Activated effector memory CD4-positive, alpha-beta T cell treated with anti-CD3 and anti-CD28 coated beads, Interleukin-2, amount 50 U/mL, for 16 hours (primary cell): ENCODE measurements at regions not wholly inside any gene's neighbourhood (a gene's known extent, or its start where the extent isn't known, plus 50 kb on each side); places are given as distances from the start of the nearest gene placed in this dataset.
"Not testable (repeated sequence)": the region's sequence is repeated elsewhere in the genome, so short reads cannot be mapped to it uniquely, and the experiment has no call there.

Source experiments
- DNase-seq: peaks from one replicate; pipeline ENCODE4 v3.0.0-alpha.2; 2020

DNA sequence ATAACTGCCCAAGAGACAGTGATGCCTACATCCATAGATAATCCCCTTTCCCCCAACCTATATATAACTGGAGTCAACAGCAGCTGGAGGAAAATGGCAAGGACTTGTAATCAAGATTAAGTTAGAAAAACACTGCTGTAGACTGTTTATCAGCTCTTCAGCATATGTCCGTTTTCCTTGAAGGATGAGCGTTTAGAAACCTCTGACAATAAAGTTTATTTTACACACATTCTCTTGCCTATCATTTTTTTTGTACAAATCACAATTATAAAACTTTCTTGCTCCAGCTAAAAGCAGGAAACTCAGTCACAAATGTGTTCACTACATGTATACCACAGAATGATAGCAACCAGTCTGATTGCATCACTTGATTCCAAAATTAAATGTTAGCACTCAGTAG, 50.8 kb downstream of the PPIAL4G start:
- DNase-seq, result not testable (repeated sequence)

DNA sequence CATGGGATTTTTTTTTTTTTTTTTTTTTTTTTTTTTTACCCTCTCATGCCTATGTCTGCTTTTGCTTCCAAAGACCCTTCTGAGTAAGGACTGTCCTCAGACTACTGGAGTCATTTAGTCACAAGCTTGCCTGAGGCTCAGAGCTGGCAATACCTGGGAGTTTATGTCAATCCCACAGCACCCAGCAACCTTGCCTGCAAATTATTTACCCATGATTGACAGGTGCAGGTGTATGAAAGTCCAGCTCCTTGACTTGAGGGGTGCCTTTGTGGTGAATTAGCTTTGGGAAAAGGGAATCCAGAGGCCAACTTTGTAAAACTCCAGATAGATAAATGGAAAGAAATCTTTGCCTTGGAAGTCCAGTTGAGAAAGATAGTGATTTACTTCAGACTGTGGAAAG, 53.2 kb downstream of the PPIAL4G start:
- not testable (repeated sequence) for DNase-seq

DNA sequence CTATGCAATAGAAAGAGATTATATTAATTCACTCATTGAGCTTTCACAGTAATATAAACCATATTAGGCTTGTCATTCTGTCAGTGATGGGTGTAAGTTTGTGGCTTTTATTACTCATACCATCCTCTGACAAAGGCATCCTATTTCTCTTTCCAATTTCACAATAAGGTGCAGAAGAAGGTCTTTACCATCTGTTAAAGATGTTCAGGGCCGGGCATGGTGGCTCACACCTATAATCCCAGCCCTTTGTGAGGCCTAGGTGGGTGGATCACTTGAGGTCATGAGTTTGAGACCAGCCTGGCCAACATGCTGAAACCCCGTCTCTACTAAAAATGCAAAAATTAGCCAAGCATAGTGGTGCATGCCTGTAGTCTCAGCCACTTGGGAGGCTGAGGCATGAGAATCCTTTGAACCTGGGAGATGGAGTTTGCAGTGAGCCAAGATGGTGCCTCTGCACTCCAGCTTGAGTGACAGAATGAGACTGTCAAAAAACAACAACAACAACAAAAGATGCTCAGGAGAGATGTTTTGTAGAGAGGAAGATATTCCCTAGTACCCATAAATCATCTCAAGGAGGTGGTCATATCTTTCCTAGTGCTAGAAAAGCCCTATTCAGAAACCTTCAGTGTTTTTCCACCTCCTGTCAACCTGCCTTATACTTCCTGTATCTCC, 56.0 kb downstream of the PPIAL4G start:
- DNase-seq, result not testable (repeated sequence)

DNA sequence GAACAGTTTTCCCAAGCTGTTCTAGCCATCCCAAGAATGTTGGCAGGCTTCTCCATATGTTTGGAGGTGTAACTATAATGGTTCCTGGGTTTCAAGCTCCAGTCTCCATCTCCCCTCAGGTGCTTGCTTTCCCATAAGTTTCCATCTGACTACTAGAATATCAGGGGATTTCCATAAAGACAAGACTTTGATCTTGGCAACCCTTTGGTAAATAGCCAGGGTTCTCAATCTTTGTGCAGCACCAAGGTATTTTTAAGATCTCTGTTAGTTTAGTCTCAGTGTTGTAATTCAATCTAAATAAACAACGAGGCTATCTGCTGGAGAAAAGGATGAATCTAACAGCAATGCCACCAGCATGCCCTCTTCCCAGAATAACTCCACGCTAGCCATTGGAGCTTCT, 56.7 kb downstream of the PPIAL4G start:
- not testable (repeated sequence) for DNase-seq

DNA sequence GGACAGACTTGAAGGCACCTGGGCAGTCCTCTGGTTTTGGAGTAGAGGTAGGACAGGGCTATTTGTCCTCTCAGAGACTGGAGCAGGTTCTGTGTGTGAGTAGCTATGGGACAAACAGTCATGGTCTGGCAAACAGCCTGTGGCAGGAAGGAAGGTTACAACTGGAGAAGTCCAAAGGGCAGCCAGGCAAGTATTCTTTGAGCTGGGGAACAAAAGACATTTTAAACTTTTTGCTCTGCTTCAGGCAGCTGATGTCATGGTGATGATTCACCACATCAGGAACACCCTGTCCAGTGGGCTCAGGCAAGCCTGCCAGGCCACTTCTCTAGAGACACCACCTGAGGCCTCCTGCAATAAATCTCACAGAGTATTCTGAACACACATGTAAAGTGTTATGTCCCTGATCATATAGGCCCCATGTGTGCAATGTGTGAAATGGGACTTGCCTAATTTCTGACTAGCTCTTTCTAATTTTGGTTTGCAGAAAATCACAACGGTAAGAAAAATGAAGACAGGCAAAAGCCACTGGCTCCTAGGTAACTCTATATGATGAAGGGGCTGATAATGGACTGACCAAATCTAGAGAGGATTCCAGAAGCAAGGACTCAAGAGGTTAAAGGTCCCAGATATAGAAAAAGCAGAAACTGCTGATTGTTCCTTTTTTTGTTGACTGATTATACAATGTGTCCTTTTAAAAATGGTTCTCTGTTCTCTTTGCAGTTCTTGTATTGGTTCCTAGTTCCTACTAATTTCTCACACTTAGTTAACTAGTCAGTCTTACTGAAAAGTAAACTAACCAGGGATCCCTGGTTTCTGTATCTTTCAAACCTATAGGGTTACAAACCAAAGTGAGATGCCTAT, 58.7 kb downstream of the PPIAL4G start:
- not testable (repeated sequence) for DNase-seq

DNA sequence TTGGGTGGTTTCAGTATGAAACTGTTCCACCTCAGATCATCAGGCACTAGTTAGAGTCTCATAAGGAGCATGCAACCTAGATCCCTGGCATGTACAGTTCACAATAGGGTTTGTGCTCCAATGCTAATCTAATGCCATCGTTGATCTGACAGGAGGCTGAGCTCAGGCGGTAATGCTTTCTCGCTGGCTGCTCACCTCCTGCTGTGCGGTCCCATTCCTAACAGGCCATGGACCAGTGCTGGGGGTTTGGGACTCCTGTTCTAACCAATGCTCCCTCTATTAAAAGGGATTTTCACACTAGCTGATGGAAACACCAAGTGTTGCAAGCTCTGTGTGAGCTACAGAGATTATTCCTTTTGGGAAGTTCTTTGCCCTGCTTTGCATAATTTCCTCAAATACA, 60.2 kb downstream of the PPIAL4G start:
- DNase-seq, result not testable (repeated sequence)

DNA sequence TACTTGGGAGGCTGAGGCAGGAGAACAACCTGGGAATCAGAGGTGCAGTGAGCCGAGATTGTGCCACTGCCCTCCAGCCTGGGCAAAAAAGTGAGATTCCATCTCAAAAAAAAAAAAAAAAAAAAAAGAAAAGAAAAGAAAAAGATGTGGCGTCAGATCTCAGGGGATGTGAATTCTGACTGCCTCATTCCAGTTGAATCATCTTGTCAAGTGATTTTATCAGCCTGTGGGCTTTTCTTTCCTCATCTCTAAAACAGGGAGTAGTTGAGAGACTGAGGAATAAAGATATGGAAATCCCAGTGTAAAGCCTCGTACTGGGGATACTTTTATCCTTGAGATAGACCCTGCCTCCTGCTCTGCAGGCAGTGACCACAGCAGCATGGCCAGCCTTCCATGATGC, 65.9 kb downstream of the PPIAL4G start:
- DNase-seq, result not testable (repeated sequence)

DNA sequence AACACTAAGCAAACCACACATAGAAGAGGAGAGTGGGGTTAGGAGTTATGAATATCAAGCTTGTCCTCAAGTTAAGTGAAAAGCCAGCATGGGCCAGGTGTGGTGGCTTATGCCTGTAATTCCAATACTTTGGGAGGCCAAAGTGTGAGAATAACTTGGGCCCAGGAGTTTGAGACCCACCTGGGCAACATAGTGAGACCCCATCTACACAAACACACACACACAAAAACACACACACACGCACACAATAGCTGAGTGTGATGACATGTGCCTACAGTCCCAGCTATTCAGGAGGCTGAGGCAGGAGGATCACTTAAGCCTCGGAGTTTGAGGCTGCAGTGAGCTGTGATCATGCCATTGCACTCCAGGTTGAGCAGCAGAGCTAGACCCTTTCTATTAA, 69.7 kb downstream of the PPIAL4G start:
- not testable (repeated sequence) for DNase-seq

DNA sequence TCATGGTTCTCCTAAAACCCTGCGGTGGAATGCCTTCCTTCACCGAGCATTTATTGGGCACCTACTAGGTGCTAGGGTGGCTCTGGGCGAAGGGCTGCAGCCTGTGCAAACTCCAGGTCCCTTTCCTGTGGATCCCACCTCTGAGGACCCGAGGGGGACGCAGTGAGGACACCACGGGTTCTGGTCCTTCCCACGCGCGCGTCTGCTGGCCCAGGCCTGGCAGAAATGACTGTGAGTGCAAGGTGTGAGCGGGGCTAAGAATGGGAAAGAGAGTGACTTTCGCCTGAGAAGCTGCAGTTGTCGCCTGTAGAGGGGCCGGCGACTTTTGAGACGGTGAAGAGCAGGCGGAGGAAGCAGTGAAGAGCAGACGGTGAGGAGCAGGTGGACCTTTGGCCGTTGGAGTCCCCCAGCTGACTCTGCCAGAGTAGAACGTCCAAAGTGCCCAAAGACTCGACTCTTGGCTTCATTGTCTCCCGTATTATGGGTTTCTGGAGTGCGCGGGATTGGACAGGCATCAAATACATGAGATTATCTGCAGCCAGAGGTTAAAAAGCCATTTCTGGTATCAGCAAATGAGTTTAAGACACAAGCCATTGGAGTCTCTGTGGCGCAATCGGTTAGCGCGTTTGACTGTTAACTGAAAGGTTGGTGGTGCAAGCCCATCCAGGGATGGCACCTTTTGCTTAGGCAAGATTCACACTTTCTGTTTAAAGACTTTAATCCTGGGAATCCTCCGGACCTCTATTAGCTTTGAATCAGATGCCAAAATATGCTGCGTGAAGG, 78.1 kb downstream of the PPIAL4G start:
- DNase-seq, result not testable (repeated sequence)

DNA sequence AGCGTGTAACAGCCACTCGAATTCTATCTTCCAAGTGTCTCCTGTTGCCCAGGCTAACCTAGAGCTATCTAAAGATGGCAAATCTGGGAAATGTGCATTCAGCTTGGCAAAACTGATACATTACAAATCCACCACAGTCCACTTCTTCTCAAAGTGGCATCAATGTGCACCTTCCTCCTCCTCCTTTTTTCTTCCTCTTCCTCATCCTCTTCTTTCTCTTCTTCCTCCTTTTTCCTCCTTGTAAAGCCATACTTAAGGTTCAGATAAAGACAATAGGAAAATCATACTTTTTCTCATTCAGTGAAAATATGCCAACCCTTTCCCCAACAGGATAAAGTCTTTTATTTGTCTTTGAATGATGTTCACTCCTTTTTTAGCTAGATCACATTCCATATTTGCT, 79.2 kb downstream of the PPIAL4G start:
- not testable (repeated sequence) for DNase-seq

DNA sequence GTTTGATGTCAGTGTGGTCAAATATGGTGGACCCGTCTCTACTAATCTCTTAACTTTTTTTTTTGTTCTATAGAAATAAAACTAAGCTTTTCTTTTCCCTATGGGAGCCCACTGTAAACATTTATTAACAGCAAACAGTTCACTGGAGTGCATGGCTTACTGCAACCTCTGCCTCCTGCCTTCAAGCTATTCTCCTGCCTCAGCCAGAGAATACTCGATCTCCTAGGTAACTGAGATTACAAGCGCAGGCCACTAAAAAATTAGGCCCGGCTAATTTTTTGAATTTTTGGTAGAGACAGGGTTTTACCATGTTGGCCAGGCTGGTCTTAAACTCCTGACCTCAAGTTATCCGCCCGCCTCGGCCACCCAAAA, 80.0 kb downstream of the PPIAL4G start:
- not testable (repeated sequence) for DNase-seq

DNA sequence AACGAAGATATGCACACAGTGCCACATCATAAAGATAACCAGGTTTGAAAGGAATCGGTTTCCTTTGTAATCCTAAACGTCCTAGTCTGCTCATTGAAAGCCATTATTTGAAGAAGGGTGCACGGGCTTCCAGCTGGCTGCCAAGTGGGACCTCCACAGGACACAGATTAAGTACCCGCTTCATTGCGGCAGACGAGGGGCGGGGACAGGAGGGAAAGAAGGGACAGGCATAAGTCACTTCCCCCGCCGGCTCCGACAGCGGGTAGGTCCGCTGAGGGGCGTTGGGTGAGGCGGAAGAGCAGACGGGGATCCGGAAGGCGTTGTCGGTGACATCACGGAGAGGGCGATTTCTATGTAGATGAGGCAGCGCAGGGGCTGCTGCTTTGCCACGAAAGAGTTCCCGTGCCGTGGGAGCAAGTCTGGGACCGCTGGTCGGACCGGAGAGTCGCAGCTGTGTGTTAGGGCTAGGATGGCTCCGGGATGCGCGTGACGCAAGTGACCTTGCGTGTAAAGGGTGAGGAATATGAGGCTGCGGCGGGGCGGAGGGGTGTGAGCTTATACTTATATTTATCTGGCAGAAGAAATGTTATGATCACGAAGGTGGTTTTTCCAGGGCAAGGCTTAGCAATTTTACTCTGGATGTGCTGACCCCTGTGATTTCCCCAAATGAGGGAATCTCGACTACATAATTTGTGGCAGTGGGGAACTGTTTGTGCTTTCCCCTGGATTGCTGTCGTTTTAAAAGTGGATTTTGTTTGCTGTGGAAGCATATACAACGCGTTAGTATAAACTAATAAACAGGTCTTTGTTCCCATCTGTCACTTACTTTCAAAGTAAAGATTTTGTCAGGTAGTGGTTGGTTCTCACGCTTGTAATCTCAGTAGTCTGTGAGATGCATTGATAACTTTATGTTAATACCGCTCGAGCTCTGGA, 80.7 kb downstream of the PPIAL4G start:
- DNase-seq, result peak; percentile 94

DNA sequence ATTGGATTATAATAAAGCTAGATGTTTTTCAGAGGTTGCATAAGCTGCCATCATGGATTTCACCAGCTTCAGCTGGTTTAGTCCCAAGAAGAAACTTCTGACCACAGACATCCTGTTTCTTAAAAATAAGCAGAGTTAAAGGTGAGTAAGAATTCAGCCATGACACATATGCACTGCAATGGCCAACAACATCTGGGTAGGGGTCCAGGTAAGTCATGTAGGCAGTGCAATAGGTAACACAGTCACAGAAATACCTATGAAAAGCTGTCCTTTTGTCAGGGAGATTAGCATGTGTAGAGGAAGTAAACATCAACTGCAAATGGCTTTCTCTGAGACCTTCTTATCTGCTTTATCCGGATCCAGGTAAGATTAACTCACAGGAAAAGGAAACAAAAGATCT, 85.6 kb downstream of the PPIAL4G start:
- not testable (repeated sequence) for DNase-seq

DNA sequence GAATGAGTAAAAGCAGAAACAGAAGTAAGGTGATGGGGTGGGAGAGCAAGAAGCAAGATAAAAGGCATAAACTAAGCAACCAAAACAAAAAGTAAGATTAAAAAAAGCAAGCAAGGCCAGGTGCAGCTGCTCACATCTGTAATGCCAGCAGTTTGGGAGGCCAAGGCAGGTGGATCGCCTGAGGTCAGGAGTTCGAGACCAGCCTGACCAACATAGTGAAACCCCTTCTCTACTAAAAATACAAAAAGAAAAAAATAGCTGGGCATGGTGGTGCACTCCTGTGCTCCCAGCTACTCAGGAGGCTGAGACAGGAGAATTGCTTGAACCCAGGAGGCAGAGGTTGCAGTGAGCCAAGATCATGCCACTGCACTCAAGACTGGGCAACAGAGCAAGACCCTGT, 90.6 kb downstream of the PPIAL4G start:
- DNase-seq, result not testable (repeated sequence)

DNA sequence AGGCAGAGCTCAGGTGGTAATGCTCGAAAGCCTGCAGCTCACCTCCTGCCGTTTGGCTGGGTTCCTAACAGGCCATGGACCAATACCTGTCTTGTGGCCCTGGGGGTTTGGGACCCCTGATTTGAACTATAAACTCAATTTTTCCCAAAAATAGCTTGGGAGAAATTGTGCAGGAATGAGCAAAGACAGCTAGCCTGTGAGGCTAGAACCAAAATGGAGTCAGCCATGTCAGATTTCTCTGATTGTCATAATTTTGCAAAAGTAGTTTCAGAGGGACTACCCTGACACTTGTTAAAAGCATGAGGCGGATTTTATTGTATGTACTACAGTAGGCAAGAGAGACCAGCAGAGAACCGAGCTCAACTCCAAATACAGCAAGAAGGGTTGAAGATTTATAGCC, 91.8 kb downstream of the PPIAL4G start:
- not testable (repeated sequence) for DNase-seq

DNA sequence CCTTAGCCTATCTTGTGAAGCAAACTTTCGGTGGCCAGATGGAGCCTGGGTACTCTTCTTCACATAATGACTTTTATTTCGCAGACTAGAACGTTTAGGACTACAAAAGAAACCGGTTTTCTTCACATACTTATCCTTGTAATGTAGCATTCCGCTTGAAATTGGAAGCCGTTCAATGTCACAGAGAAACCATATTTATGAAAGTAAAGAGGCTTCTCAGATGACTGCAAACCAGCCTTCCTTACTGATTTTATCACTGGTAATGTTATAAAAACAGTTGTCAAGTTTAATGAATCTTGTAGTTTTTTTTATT, 94.1 kb downstream of the PPIAL4G start:
- DNase-seq, result no peak

DNA sequence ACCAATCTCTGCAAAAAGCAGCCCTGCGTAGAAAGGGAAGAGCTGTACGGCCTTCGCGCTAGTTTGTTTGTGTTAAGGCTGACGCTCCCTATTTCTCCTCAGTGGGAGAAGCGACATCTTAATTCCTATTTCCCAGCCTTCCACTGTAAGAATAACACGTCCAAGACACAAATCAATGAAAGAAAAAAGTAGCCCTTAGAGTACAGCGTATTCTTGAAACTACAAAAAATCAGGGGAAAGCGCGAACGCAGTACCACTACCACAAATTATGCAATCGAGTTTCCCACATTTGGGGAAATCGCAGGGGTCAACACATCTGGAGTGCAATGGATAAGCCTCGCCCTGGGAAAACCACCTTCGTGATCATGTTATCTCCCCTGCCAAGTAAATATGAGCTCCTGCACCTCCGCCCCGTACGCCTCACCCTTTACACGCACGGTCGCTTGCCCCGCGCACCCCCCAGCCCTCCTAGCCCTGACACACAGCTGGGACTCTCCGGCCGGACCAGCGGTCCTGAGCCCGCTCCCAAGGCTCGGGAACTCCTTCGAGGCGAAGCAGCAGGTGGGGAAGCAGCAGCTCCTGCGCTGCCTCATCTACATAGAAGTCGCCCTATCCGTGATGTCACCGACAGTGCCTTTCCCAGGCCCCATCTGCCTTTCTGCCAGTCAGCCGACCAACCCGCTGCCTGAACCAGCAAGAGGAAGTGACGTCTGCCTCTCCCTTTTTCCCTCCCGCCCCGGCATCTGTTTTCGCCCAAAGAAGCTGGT, 94.7 kb downstream of the PPIAL4G start:
- peak; percentile 95 for DNase-seq

DNA sequence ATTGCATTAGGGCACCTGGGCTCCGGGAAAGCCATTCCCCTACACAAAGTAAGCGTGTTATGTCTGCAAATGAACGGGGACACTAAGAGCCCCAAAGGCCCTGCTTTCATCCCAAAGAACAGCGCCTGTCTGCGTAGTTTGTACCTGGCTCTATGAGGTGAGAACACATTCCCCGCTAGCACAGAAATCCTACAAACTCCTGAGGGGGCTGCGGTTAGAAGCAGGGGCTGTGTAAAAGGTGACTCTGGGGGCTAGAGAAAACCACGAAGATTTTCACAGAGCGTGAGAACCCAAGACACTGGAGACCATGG, 95.2 kb downstream of the PPIAL4G start:
- not testable (repeated sequence) for DNase-seq

DNA sequence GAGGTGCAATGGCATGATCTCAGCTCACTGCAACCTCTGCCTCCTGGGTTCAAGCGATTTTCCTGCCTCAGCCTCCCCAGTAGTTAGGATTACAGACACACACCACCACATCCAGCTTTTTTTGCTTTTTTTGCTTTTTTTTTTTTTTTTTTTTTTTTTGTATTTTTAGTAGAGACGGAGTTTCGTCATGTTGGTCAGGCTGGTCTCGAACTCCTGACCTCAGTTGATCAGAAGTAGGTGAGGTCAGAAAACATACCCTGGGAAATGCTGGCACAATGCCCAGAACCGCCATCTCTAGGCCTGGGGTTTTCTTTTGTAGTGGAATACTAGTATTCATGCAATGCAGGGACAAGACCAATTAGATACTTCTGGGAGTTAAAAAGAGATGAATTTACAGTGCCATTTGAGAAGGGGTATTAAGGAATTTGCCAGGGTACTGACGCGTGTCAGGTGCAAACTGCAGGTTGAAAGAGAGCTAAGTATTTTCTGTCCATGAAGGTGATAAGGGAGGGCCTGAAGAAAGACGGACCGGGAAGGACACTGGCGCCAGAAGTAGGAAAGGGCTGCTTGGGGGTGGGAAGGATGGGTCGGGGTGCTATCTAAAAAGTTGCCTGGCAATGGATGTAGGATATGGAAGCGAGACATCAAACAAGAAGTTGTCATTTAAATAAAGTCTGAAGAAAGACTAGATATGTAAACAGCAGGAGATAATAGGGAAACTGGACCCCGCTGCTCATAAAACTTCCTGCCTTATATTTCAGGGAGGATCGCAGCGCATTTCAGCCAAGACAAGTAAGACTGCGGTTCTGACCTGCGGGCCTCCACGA, 95.8 kb downstream of the PPIAL4G start:
- DNase-seq, result not testable (repeated sequence)

DNA sequence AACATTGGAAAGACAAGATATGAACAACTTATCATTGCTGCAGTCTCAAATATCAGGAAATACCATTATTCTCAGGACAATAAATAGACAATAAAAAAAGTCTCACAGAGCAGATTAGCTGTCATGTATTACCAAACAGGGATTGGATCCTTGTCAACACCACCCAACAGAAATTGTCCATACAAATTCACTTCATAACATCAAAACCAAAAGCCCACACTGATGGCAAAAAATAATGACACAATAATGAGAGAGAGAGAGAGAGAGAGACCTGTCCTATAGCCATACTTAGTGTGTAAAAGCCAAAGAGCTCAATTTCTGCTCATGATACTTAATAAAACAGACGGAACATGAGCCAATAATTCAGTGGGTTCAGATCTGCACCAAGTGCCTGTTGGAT, 96.5 kb downstream of the PPIAL4G start:
- DNase-seq, result no peak

DNA sequence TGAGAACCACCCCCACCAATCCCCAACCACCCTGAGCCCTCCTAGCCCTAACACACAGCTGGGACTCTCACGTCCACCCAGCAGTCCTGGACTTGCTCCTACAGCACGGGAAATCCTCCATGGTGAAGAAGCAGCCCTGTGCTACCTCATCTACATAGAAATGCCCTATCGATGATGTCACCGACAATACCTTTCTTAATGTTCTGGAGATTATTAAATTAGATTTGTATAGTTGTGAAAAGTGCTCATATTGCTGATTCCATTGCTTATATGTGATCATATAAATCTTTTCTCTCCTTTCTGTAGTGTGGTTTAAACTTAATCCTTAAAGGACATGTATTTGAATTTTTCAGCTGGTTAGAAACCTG, 97.1 kb downstream of the PPIAL4G start:
- DNase-seq, result not testable (repeated sequence)
